ENCODE measurements at regions not wholly inside any gene's neighbourhood (a gene's known extent, or its start where the extent isn't known, plus 50 kb on each side); places are given as distances from the start of the nearest gene placed in this dataset.

GRCh38 chr11:95282291-95282751 lies 51.3 kb upstream of the SESN3 start:
- H3K27ac ChIP-seq (ENCODE audit: low read depth, low read length): no peak overlapping the region
- H3K9ac ChIP-seq (ENCODE audit: low read length): no peak overlapping the region
- H3K36me3 ChIP-seq (ENCODE audit: control insufficient read depth in 1 of 2, insufficient read depth in 2 of 2, low read length in 2 of 2): no peaks in the 10 kb centered on the region
- no peak overlapping the region for H3K4me2 ChIP-seq (ENCODE audit: low read length)
- H3K27me3 ChIP-seq (ENCODE audit: insufficient read depth, low read length): peaks cover 20% of the 10 kb centered on the region; the same call in 1 of the 2 replicates
- no peaks in the 10 kb centered on the region for H3K9me2 ChIP-seq (ENCODE audit: insufficient read depth)
- ATAC-seq (no peak), DNase-seq (ENCODE audit: low read depth, low spot score) (no peak)
- no peaks in the 10 kb centered on the region for H3K79me2 ChIP-seq (ENCODE audit: insufficient read depth, low read length)
- no peak overlapping the region for H2AFZ ChIP-seq (ENCODE audit: low read depth, low read length, poor library complexity, severe bottlenecking)
- ChIA-PET POLR2A (no interaction called here), CTCF (no interaction called here), RAD21 (ENCODE audit: low non-redundant PET in 1 of 2, low total read pairs in 2 of 2, uncharacterized antibody in 2 of 2, unreplicated experiment in 2 of 2) (no interaction called here)
- intact Hi-C loops (cut with micrococcal nuclease): no loop called here
- no peaks in the 10 kb centered on the region for H4K20me1 ChIP-seq (ENCODE audit: insufficient read depth)
- H3K4me1 ChIP-seq (ENCODE audit: control insufficient read depth in 1 of 2, insufficient read depth in 2 of 2, low read length in 2 of 2): no peaks in the 10 kb centered on the region
- TF ChIP-seq TCF7L2 (IDR thresholded peaks at IDR 0.05; ENCODE audit: borderline replicate concordance, extremely low read depth, insufficient read depth, insufficient read length): no peak
- TF ChIP-seq EZH2phosphoT487 (IDR thresholded peaks at IDR 0.05; ENCODE audit: borderline replicate concordance): no peak
- TF ChIP-seq FOSL1 (IDR thresholded peaks at IDR 0.05; ENCODE audit: low read depth): no peak
- TF ChIP-seq CEBPB (IDR thresholded peaks at IDR 0.05; ENCODE audit: low read depth): no peak
- TF ChIP-seq ZBTB33 (IDR thresholded peaks at IDR 0.05; ENCODE audit: extremely low read depth, insufficient replicate concordance, low read length): no peak
- no peak for TF ChIP-seq ATF3 (IDR thresholded peaks at IDR 0.05)
- no peak for TF ChIP-seq REST (IDR thresholded peaks at IDR 0.05; ENCODE audit: low read depth)
- no peak for TF ChIP-seq CTCF (IDR thresholded peaks at IDR 0.05 in 2 of 3, conservative IDR thresholded peaks at IDR 0.05 in 1 of 3; ENCODE audit: borderline replicate concordance in 1 of 3, insufficient read depth in 1 of 3, low read depth in 2 of 3, low read length in 2 of 3)
- no peak for TF ChIP-seq POLR2A (IDR thresholded peaks at IDR 0.05; ENCODE audit: borderline replicate concordance, extremely low read depth, insufficient read depth, insufficient read length)
- no peak for TF ChIP-seq SRF (IDR thresholded peaks at IDR 0.05; ENCODE audit: low read depth)
- TF ChIP-seq CBX3 (IDR thresholded peaks at IDR 0.05; ENCODE audit: low read depth): no peak
- no peak for TF ChIP-seq EZH2 (IDR thresholded peaks at IDR 0.05)
- no peak for TF ChIP-seq ZFX (IDR thresholded peaks at IDR 0.05)
- no peak for TF ChIP-seq SP1 (IDR thresholded peaks at IDR 0.05; ENCODE audit: low read depth)
- no peak for TF ChIP-seq SIN3A (IDR thresholded peaks at IDR 0.05; ENCODE audit: low read depth)
- no TSS peak for BruUV-seq (replicated peaks)
- no peak overlapping the region for H3K4me3 ChIP-seq (replicated peaks in 1 of 2; ENCODE audit: low read depth in 1 of 2, low read length in 2 of 2)
- no peaks in the 10 kb centered on the region for H3K9me3 ChIP-seq (ENCODE audit: control insufficient read depth in 1 of 2, insufficient read depth in 1 of 2, low read depth in 1 of 2, low read length in 2 of 2)

Data from HCT116 (cell line).